Astrocyte of the cerebellum (primary cell): ENCODE measurements at regions not wholly inside any gene's neighbourhood (a gene's known extent, or its start where the extent isn't known, plus 50 kb on each side); places are given as distances from the start of the nearest gene placed in this dataset.
"Not testable (repeated sequence)": the region's sequence is repeated elsewhere in the genome, so short reads cannot be mapped to it uniquely, and the experiment has no call there.

Experiments
- DNase-seq: peaks from one replicate; pipeline ENCODE4 v3.0.0-alpha.2; 2011; ENCODE audit warnings: low read depth
- H3K4me3 ChIP-seq: 2 replicates; pipeline ENCODE4 v1.5.1; 2011; ENCODE audit warnings: mild to moderate bottlenecking, low read depth, low read length, moderate library complexity
- CTCF ChIP-seq: IDR thresholded peaks from 2 replicates; pipeline ENCODE4 v1.5.1; 2012; ENCODE audit warnings: low read length, low read depth, moderate library complexity, mild to moderate bottlenecking; ENCODE audit errors: missing control alignments
- in situ Hi-C: cut with HindIII; loops from 2 replicates; pipeline ENCODE4 v1.10.0; 2017; ENCODE audit warnings: low sequenced_read_pairs

GRCh38 chr10:125248489-125248888 is 88.1 kb upstream of the CTBP2 start:
- no peak for TF ChIP-seq CTCF
- in situ Hi-C loops: no loop called here
- DNase-seq: no peak

GRCh38 chr10:125247576-125247975 is 87.2 kb upstream of the CTBP2 start:
- in situ Hi-C loops: no loop called here

More at GRCh38 chr10:125248489-125248888, 88.1 kb upstream of the CTBP2 start:
- H3K4me3 ChIP-seq: no peak overlapping the region

GRCh38 chr10:125243532-125244253 is 83.3 kb upstream of the CTBP2 start:
- no peak for TF ChIP-seq CTCF
- DNase-seq: no peak
- H3K4me3 ChIP-seq: no peak overlapping the region
- in situ Hi-C loops: no loop called here

More at GRCh38 chr10:125247576-125247975, 87.2 kb upstream of the CTBP2 start:
- no peak for TF ChIP-seq CTCF
- no peak for DNase-seq
- no peak overlapping the region for H3K4me3 ChIP-seq

GRCh38 chr10:125238682-125239081 is 78.3 kb upstream of the CTBP2 start:
- H3K4me3 ChIP-seq: no peak overlapping the region
- in situ Hi-C loops: no loop called here
- no peak for TF ChIP-seq CTCF
- DNase-seq: no peak

- DNase-seq: no peak
- no peak overlapping the region for H3K4me3 ChIP-seq
- in situ Hi-C loops: no loop called here
- TF ChIP-seq CTCF: no peak
These were observed 75.7 kb upstream of the CTBP2 start for GRCh38 chr10:125236091-125236490.

GRCh38 chr10:125235093-125236069 is 75.0 kb upstream of the CTBP2 start:
- in situ Hi-C loops: no loop called here
- no peak for TF ChIP-seq CTCF
- H3K4me3 ChIP-seq: no peak overlapping the region
- no peak for DNase-seq

- in situ Hi-C loops, DNase-seq: not testable (repeated sequence)
These were observed 74.2 kb upstream of the CTBP2 start for GRCh38 chr10:125234576-125234975.

More at GRCh38 chr10:125234576-125234975, 74.2 kb upstream of the CTBP2 start:
- H3K4me3 ChIP-seq: not testable (repeated sequence)
